ENCODE measurements at regions not wholly inside any gene's neighbourhood (a gene's known extent, or its start where the extent isn't known, plus 50 kb on each side); places are given as distances from the start of the nearest gene placed in this dataset.

GRCh38 chr2:215879331-215879730 is 134.0 kb downstream of the MREG start:
- no peak for DNase-seq (ENCODE audit: low read depth)
- no peaks in the 10 kb centered on the region for H3K36me3 ChIP-seq (ENCODE audit: control insufficient read depth, insufficient read depth, low read length, severe bottlenecking)
- H3K9ac ChIP-seq (ENCODE audit: low read length), result no peak overlapping the region
- H3K4me3 ChIP-seq (ENCODE audit: low read length), result no peak overlapping the region
- no peaks in the 10 kb centered on the region for H3K27me3 ChIP-seq (replicated peaks; ENCODE audit: control insufficient read depth, insufficient read depth, low read length)
- H3K9me3 ChIP-seq (ENCODE audit: control insufficient read depth, low read length), result peaks cover 6% of the 10 kb centered on the region
- H3K4me1 ChIP-seq (ENCODE audit: control insufficient read depth, insufficient read depth, low read length), result peaks cover 13% of the 10 kb centered on the region

GRCh38 chr2:215878476-215879063 is 134.8 kb downstream of the MREG start:
- peak; percentile 62 for DNase-seq (ENCODE audit: low read depth)
- Histone ChIP-seq H3K4me3 (ENCODE audit: low read length) (no peak overlapping the region), H3K27me3 (replicated peaks; ENCODE audit: control insufficient read depth, insufficient read depth, low read length) (no peaks in the 10 kb centered on the region), H3K36me3 (ENCODE audit: control insufficient read depth, insufficient read depth, low read length, severe bottlenecking) (no peaks in the 10 kb centered on the region), H3K9me3 (ENCODE audit: control insufficient read depth, low read length) (peaks cover 6% of the 10 kb centered on the region), H3K4me1 (ENCODE audit: control insufficient read depth, insufficient read depth, low read length) (peaks cover 9% of the 10 kb centered on the region), H3K9ac (ENCODE audit: low read length) (no peak overlapping the region)

- Histone ChIP-seq H3K9ac (ENCODE audit: low read length) (no peak overlapping the region), H3K27me3 (replicated peaks; ENCODE audit: control insufficient read depth, insufficient read depth, low read length) (no peaks in the 10 kb centered on the region), H3K36me3 (ENCODE audit: control insufficient read depth, insufficient read depth, low read length, severe bottlenecking) (no peaks in the 10 kb centered on the region), H3K4me1 (ENCODE audit: control insufficient read depth, insufficient read depth, low read length) (peaks cover 9% of the 10 kb centered on the region), H3K4me3 (ENCODE audit: low read length) (no peak overlapping the region), H3K9me3 (ENCODE audit: control insufficient read depth, low read length) (peaks cover 6% of the 10 kb centered on the region)
- DNase-seq (ENCODE audit: low read depth), result no peak
Observed at GRCh38 chr2:215876937-215877238, 136.5 kb downstream of the MREG start.

- H3K36me3 ChIP-seq (ENCODE audit: control insufficient read depth, insufficient read depth, low read length, severe bottlenecking), result no peaks in the 10 kb centered on the region
- no peak overlapping the region for H3K9ac ChIP-seq (ENCODE audit: low read length)
- DNase-seq (ENCODE audit: low read depth), result no peak
- no peaks in the 10 kb centered on the region for H3K27me3 ChIP-seq (replicated peaks; ENCODE audit: control insufficient read depth, insufficient read depth, low read length)
- peaks cover 6% of the 10 kb centered on the region for H3K9me3 ChIP-seq (ENCODE audit: control insufficient read depth, low read length)
- peaks cover 9% of the 10 kb centered on the region for H3K4me1 ChIP-seq (ENCODE audit: control insufficient read depth, insufficient read depth, low read length)
- no peak overlapping the region for H3K4me3 ChIP-seq (ENCODE audit: low read length)
Observed at GRCh38 chr2:215876139-215876936, 137.0 kb downstream of the MREG start.

- Histone ChIP-seq H3K9me3 (ENCODE audit: control insufficient read depth, low read length) (peaks cover 6% of the 10 kb centered on the region), H3K4me1 (ENCODE audit: control insufficient read depth, insufficient read depth, low read length) (peaks cover 24% of the 10 kb centered on the region), H3K36me3 (ENCODE audit: control insufficient read depth, insufficient read depth, low read length, severe bottlenecking) (no peaks in the 10 kb centered on the region), H3K4me3 (ENCODE audit: low read length) (no peak overlapping the region), H3K27me3 (replicated peaks; ENCODE audit: control insufficient read depth, insufficient read depth, low read length) (no peaks in the 10 kb centered on the region), H3K9ac (ENCODE audit: low read length) (no peak overlapping the region)
- no peak for DNase-seq (ENCODE audit: low read depth)
Observed at GRCh38 chr2:215874418-215874817, 138.9 kb downstream of the MREG start.

- H3K27me3 ChIP-seq (replicated peaks; ENCODE audit: control insufficient read depth, insufficient read depth, low read length), result no peaks in the 10 kb centered on the region
- peaks cover 29% of the 10 kb centered on the region for H3K4me1 ChIP-seq (ENCODE audit: control insufficient read depth, insufficient read depth, low read length)
- H3K9ac ChIP-seq (ENCODE audit: low read length), result peak overlapping the region; percentile 16
- DNase-seq (ENCODE audit: low read depth), result peak; percentile 21
- H3K9me3 ChIP-seq (ENCODE audit: control insufficient read depth, low read length), result no peaks in the 10 kb centered on the region
- no peaks in the 10 kb centered on the region for H3K36me3 ChIP-seq (ENCODE audit: control insufficient read depth, insufficient read depth, low read length, severe bottlenecking)
- H3K4me3 ChIP-seq (ENCODE audit: low read length), result no peak overlapping the region
Observed at GRCh38 chr2:215870986-215871385, 142.4 kb downstream of the MREG start.

GRCh38 chr2:215870088-215870490 is 143.3 kb downstream of the MREG start:
- H3K4me3 ChIP-seq (ENCODE audit: low read length), result no peak overlapping the region
- peak; percentile 91 for DNase-seq (ENCODE audit: low read depth)
- no peaks in the 10 kb centered on the region for H3K36me3 ChIP-seq (ENCODE audit: control insufficient read depth, insufficient read depth, low read length, severe bottlenecking)
- H3K27me3 ChIP-seq (replicated peaks; ENCODE audit: control insufficient read depth, insufficient read depth, low read length), result no peaks in the 10 kb centered on the region
- peak overlapping the region; percentile 16 for H3K9ac ChIP-seq (ENCODE audit: low read length)
- H3K9me3 ChIP-seq (ENCODE audit: control insufficient read depth, low read length), result no peaks in the 10 kb centered on the region
- peaks cover 29% of the 10 kb centered on the region for H3K4me1 ChIP-seq (ENCODE audit: control insufficient read depth, insufficient read depth, low read length)

GRCh38 chr2:215868846-215869543 is 144.4 kb downstream of the MREG start:
- H3K4me3 ChIP-seq (ENCODE audit: low read length), result no peak overlapping the region
- H3K27me3 ChIP-seq (replicated peaks; ENCODE audit: control insufficient read depth, insufficient read depth, low read length), result no peaks in the 10 kb centered on the region
- no peaks in the 10 kb centered on the region for H3K9me3 ChIP-seq (ENCODE audit: control insufficient read depth, low read length)
- no peaks in the 10 kb centered on the region for H3K36me3 ChIP-seq (ENCODE audit: control insufficient read depth, insufficient read depth, low read length, severe bottlenecking)
- H3K4me1 ChIP-seq (ENCODE audit: control insufficient read depth, insufficient read depth, low read length), result peaks cover 29% of the 10 kb centered on the region
- peak overlapping the region; percentile 16 for H3K9ac ChIP-seq (ENCODE audit: low read length)
- no peak for DNase-seq (ENCODE audit: low read depth)

GRCh38 chr2:215866606-215867005 is 146.7 kb downstream of the MREG start:
- no peaks in the 10 kb centered on the region for H3K27me3 ChIP-seq (replicated peaks; ENCODE audit: control insufficient read depth, insufficient read depth, low read length)
- no peak for DNase-seq (ENCODE audit: low read depth)
- H3K4me3 ChIP-seq (ENCODE audit: low read length), result no peak overlapping the region
- no peaks in the 10 kb centered on the region for H3K9me3 ChIP-seq (ENCODE audit: control insufficient read depth, low read length)
- H3K36me3 ChIP-seq (ENCODE audit: control insufficient read depth, insufficient read depth, low read length, severe bottlenecking), result no peaks in the 10 kb centered on the region
- H3K9ac ChIP-seq (ENCODE audit: low read length), result no peak overlapping the region
- H3K4me1 ChIP-seq (ENCODE audit: control insufficient read depth, insufficient read depth, low read length), result peaks cover 29% of the 10 kb centered on the region

GRCh38 chr2:215863687-215864086 is 149.7 kb downstream of the MREG start:
- H3K9ac ChIP-seq (ENCODE audit: low read length), result no peak overlapping the region
- H3K36me3 ChIP-seq (ENCODE audit: control insufficient read depth, insufficient read depth, low read length, severe bottlenecking), result no peaks in the 10 kb centered on the region
- DNase-seq (ENCODE audit: low read depth), result no peak
- peaks cover 7% of the 10 kb centered on the region for H3K4me1 ChIP-seq (ENCODE audit: control insufficient read depth, insufficient read depth, low read length)
- no peaks in the 10 kb centered on the region for H3K9me3 ChIP-seq (ENCODE audit: control insufficient read depth, low read length)
- no peaks in the 10 kb centered on the region for H3K27me3 ChIP-seq (replicated peaks; ENCODE audit: control insufficient read depth, insufficient read depth, low read length)
- no peak overlapping the region for H3K4me3 ChIP-seq (ENCODE audit: low read length)

GRCh38 chr2:215862351-215862771 is 151.0 kb downstream of the MREG start:
- H3K36me3 ChIP-seq (ENCODE audit: control insufficient read depth, insufficient read depth, low read length, severe bottlenecking), result no peaks in the 10 kb centered on the region
- no peak overlapping the region for H3K4me3 ChIP-seq (ENCODE audit: low read length)
- no peak overlapping the region for H3K9ac ChIP-seq (ENCODE audit: low read length)
- DNase-seq (ENCODE audit: low read depth), result no peak
- H3K27me3 ChIP-seq (replicated peaks; ENCODE audit: control insufficient read depth, insufficient read depth, low read length), result no peaks in the 10 kb centered on the region
- H3K4me1 ChIP-seq (ENCODE audit: control insufficient read depth, insufficient read depth, low read length), result peaks cover 3% of the 10 kb centered on the region
- no peaks in the 10 kb centered on the region for H3K9me3 ChIP-seq (ENCODE audit: control insufficient read depth, low read length)
